Progenitor cell of endocrine pancreas (in vitro differentiated cells): ENCODE measurements at regions not wholly inside any gene's neighbourhood (a gene's known extent, or its start where the extent isn't known, plus 50 kb on each side); places are given as distances from the start of the nearest gene placed in this dataset.
A peak's percentile ranks its signal among the peaks of the same experiment; 100 is the strongest.

Experiments
- DNase-seq: peaks from one replicate; pipeline ENCODE4 v3.0.0; 2021; ENCODE audit warnings: low spot score; ENCODE audit not compliant: unreplicated experiment
- H3K27ac Mint-ChIP-seq: 2 replicates; pipeline ENCODE4 v1.8.0; 2021; ENCODE audit warnings: mild to moderate bottlenecking, moderate library complexity, mixed read lengths
- H3K27me3 Mint-ChIP-seq: 2 replicates; pipeline ENCODE4 v1.8.0; 2021; ENCODE audit warnings: mixed read lengths
- H3K36me3 Mint-ChIP-seq: 2 replicates; pipeline ENCODE4 v1.8.0; 2022; ENCODE audit warnings: mixed read lengths; ENCODE audit not compliant: insufficient read depth
- H3K4me1 Mint-ChIP-seq: 2 replicates; pipeline ENCODE4 v1.8.0; 2021; ENCODE audit warnings: low read depth, mixed read lengths
- H3K4me3 Mint-ChIP-seq: 2 replicates; pipeline ENCODE4 v1.8.0; 2021; ENCODE audit warnings: low read depth, mild to moderate bottlenecking, moderate library complexity, mixed read lengths
- H3K9me3 Mint-ChIP-seq: 2 replicates; pipeline ENCODE4 v1.8.0; 2021; ENCODE audit warnings: low read depth, mixed read lengths
- TF ChIP-seq, protein P1 (sequence below): fragments of 200-600 bp; sonication (generic); IDR thresholded peaks from one replicate; pipeline ENCODE4 v1.5.0; 2021; ENCODE audit warnings: antibody characterized with exemption, mild to moderate bottlenecking; ENCODE audit not compliant: unreplicated experiment

DNA sequence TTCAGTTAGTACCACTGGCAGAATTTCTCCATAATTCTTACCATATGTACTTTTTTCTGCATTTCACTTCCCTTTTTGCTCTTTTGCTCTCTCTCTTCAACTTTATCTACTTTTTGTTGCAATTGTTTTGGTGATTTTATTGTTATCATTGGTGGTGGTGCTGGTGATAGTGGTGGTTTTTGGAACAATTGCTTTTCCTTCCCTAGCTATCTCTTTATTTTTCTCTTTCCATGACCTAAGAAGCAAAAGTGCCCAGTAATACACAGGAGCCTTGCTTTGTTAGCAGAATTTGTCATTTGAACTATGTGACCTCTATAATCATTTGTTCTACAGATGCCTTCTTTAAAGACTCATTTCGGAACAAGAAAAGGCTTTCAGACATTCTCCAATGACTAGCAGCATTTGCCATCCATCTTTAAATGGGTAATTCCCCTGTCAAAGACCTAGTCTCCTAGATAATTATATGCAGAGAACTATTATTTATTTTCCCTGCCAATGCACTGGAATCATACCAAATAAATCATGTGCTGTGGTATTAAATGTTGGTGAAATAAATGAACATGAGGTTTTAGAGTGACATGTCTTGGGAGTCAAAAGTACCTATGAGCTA lies 154.5 kb downstream of the GASK1B start:
- Mint-ChIP-seq H3K4me1 (peaks cover 23% of the 10 kb centered on the region), H3K4me3 (no peak overlapping the region), H3K27ac (peak overlapping the region; percentile 63), H3K9me3 (no peaks in the 10 kb centered on the region), H3K36me3 (no peaks in the 10 kb centered on the region), H3K27me3 (no peaks in the 10 kb centered on the region)
- TF ChIP-seq, protein P1, sequence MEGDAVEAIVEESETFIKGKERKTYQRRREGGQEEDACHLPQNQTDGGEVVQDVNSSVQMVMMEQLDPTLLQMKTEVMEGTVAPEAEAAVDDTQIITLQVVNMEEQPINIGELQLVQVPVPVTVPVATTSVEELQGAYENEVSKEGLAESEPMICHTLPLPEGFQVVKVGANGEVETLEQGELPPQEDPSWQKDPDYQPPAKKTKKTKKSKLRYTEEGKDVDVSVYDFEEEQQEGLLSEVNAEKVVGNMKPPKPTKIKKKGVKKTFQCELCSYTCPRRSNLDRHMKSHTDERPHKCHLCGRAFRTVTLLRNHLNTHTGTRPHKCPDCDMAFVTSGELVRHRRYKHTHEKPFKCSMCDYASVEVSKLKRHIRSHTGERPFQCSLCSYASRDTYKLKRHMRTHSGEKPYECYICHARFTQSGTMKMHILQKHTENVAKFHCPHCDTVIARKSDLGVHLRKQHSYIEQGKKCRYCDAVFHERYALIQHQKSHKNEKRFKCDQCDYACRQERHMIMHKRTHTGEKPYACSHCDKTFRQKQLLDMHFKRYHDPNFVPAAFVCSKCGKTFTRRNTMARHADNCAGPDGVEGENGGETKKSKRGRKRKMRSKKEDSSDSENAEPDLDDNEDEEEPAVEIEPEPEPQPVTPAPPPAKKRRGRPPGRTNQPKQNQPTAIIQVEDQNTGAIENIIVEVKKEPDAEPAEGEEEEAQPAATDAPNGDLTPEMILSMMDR: no peak
- DNase-seq: no peak

DNA sequence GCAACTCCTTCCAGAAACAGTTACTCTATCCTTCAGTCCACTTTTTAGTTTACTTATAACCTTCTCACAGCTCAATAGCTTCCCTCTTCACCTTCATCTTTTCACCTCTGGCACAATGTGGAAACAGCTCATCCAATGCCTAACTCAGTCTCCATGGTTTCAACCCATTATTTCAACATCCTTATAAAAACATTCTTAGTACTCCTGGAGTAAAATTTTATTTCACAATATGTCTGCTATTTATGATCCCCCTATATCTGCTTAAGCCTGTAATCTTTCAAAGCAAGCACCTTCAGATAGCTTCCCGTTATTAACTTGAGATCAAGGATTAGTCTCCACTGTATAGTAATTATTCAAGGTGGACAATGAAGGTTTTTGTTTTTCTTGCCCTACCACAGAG lies 156.3 kb downstream of the GASK1B start:
- no peak overlapping the region for H3K4me3 Mint-ChIP-seq
- TF ChIP-seq, protein P1: no peak
- no peaks in the 10 kb centered on the region for H3K27me3 Mint-ChIP-seq
- no peaks in the 10 kb centered on the region for H3K9me3 Mint-ChIP-seq
- no peak overlapping the region for H3K27ac Mint-ChIP-seq
- H3K36me3 Mint-ChIP-seq: no peaks in the 10 kb centered on the region
- peaks cover 23% of the 10 kb centered on the region for H3K4me1 Mint-ChIP-seq
- DNase-seq: no peak

DNA sequence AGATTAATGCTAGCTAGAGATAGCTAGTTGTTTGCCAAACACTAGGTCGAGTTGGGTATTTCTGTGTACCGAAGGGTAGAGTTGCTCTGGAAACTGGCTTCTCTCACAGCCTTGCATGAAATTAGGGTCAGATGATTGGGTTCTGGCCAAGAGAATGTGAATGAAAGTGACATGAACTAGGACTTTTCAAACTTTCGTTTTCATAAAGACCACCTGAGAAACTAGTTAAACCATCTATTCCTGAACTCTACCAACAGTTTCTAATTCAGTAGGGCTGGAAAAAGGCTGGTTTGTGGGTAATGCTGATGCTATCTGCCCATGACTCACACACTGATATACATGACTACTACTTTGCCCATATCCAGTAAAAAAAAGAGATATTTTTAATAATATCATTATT lies 157.6 kb downstream of the GASK1B start:
- Mint-ChIP-seq H3K4me1 (peaks cover 13% of the 10 kb centered on the region), H3K9me3 (no peaks in the 10 kb centered on the region), H3K27me3 (no peaks in the 10 kb centered on the region), H3K27ac (no peak overlapping the region), H3K4me3 (no peak overlapping the region), H3K36me3 (no peaks in the 10 kb centered on the region)
- no peak for DNase-seq
- TF ChIP-seq, protein P1: no peak

DNA sequence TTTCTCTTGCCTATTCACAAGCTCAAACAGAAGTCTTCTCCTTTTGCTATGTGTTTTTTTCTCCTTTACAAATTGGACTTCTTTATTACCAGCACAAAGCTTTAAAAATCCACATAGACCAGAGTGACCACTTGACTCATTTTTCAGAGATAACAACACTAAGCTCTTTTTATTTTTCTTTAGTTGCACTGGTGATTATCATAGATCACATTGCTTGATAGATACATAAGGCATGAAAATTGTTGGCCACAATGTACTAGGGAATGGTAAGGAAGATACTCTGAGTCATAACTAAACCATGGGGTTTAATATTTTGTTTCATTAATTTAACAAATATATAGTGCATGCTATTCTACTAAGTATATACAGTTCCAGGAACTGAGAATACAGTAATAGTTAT lies 159.0 kb downstream of the GASK1B start:
- H3K36me3 Mint-ChIP-seq: no peaks in the 10 kb centered on the region
- H3K4me1 Mint-ChIP-seq: peaks cover 7% of the 10 kb centered on the region
- H3K27ac Mint-ChIP-seq: no peak overlapping the region
- H3K27me3 Mint-ChIP-seq: no peaks in the 10 kb centered on the region
- no peak for DNase-seq
- H3K4me3 Mint-ChIP-seq: no peak overlapping the region
- no peaks in the 10 kb centered on the region for H3K9me3 Mint-ChIP-seq
- TF ChIP-seq, protein P1: no peak

DNA sequence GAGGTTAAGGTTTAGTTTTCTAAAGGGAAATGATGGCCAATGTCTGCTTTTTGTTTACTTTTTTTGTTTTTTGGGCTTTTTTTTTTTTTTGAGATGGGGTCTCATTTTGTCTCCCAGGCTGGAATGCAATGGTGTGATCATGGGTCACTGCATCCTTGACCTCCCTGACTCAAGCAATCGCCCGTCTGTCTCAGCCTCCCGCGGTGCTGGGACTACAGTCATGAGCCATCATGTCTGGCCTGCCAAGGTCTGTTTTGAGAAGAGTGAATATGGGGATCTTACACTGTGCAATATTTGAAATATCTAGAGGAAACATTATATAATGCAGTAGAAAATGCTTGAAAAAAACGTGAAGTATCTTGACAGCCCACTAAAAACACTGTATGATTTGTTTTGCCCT lies 162.5 kb downstream of the GASK1B start:
- Mint-ChIP-seq H3K27ac (no peak overlapping the region), H3K27me3 (no peaks in the 10 kb centered on the region), H3K36me3 (no peaks in the 10 kb centered on the region), H3K4me1 (peaks cover 5% of the 10 kb centered on the region), H3K4me3 (no peak overlapping the region), H3K9me3 (no peaks in the 10 kb centered on the region)
- TF ChIP-seq, protein P1: no peak
- no peak for DNase-seq
